Transverse colon (tissue), 4 donors: ENCODE measurements at regions not wholly inside any gene's neighbourhood (a gene's known extent, or its start where the extent isn't known, plus 50 kb on each side); places are given as distances from the start of the nearest gene placed in this dataset.

Experiments used
- DNase-seq: peaks from one replicate; pipeline ENCODE4 v3.0.0-alpha.2; 2019
- H3K27ac ChIP-seq, 4 donors: fragments of 200-600 bp; sonication (generic); 2 replicates each; pipeline ENCODE4 v1.5.1; 2016 to 2018; ENCODE audit warnings: inconsistent platforms in 4 of 4
- H3K27me3 ChIP-seq: fragments of 200-600 bp; sonication (generic); 2 replicates; pipeline ENCODE4 v1.5.1; 2017; ENCODE audit warnings: inconsistent platforms
- H3K36me3 ChIP-seq, 4 donors: fragments of 200-600 bp; sonication (generic); 2 replicates each; pipeline ENCODE4 v1.5.1; 2017 to 2019; ENCODE audit warnings: inconsistent platforms in 4 of 4
- H3K4me1 ChIP-seq, 4 donors: fragments of 200-600 bp; sonication (generic); 2 replicates each; pipeline ENCODE4 v1.5.1; 2017 to 2020; ENCODE audit warnings: inconsistent platforms in 4 of 4
- H3K4me3 ChIP-seq, 4 donors: fragments of 200-600 bp; sonication (generic); 1 replicate in 1 of 4; 2 replicates in 3 of 4; pipeline versions ENCODE4 v1.5.1 to v1.6.1; 2017 to 2019; ENCODE audit warnings: inconsistent platforms in 4 of 4
- H3K9me3 ChIP-seq, 2 donors: fragments of 200-600 bp; sonication (generic); 2 replicates each; pipeline ENCODE4 v1.5.1; 2017 to 2019; ENCODE audit warnings: inconsistent platforms in 2 of 2
- EP300 ChIP-seq: sonication (generic); formaldehyde crosslinking; IDR thresholded peaks from one replicate; pipeline ENCODE4 v1.6.1; 2017; ENCODE audit warnings: antibody characterized with exemption, low read depth
- POLR2A ChIP-seq: fragments of 450-650 bp; IDR thresholded peaks from one replicate; pipeline ENCODE4 v1.6.1; 2016; ENCODE audit warnings: antibody characterized with exemption, mild to moderate bottlenecking, moderate library complexity
- POLR2AphosphoS5 ChIP-seq, 3 donors: sonication (generic); formaldehyde crosslinking; IDR thresholded peaks; one replicate each; pipeline ENCODE4 v1.6.1; 2016; ENCODE audit warnings: antibody characterized with exemption in 3 of 3
- WGBS, 2 donors: methylation state at CpG; one replicate each; pipeline ENCODE4 v1.1.5; 2018; ENCODE audit warnings: low coverage in 1 of 2; 5-methylcytosine and 5-hydroxymethylcytosine counted together
- in situ Hi-C, 4 donors: fragments of 200-750 bp; cut with MboI; loops; one replicate each; pipeline versions ENCODE4 v1.15.0 to v1.15.1; 2017; ENCODE audit warnings: low sequenced_read_pairs in 3 of 4, low pct_ligation_motif_present in 1 of 4, low pct_unique_long_range_greater_than_20kb in 1 of 4
- intact Hi-C: fragments of 100-400 bp; cut with DNase I; formaldehyde crosslinking; loops from one replicate; pipeline ENCODE4 v1.15.1; 2023; ENCODE audit warnings: low total_unique reads
- TF ChIP-seq, protein P1 (sequence below), 5 experiments: fragments of 200-600 bp in 3 of 5; fragments of 450-650 bp in 2 of 5; sonication (generic) in 3 of 5; IDR thresholded peaks; 1 replicate in 2 of 5; 2 replicates in 3 of 5; pipeline ENCODE4 v1.5.1; 2016 to 2017; ENCODE audit warnings: antibody characterized with exemption in 5 of 5, inconsistent platforms in 3 of 5, mild to moderate bottlenecking in 2 of 5, moderate library complexity in 1 of 5

- TF ChIP-seq POLR2A (no peak), POLR2AphosphoS5 (IDR thresholded peaks at IDR 0.05) (no peak), EP300 (no peak)
- TF ChIP-seq, protein P1, sequence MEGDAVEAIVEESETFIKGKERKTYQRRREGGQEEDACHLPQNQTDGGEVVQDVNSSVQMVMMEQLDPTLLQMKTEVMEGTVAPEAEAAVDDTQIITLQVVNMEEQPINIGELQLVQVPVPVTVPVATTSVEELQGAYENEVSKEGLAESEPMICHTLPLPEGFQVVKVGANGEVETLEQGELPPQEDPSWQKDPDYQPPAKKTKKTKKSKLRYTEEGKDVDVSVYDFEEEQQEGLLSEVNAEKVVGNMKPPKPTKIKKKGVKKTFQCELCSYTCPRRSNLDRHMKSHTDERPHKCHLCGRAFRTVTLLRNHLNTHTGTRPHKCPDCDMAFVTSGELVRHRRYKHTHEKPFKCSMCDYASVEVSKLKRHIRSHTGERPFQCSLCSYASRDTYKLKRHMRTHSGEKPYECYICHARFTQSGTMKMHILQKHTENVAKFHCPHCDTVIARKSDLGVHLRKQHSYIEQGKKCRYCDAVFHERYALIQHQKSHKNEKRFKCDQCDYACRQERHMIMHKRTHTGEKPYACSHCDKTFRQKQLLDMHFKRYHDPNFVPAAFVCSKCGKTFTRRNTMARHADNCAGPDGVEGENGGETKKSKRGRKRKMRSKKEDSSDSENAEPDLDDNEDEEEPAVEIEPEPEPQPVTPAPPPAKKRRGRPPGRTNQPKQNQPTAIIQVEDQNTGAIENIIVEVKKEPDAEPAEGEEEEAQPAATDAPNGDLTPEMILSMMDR (IDR thresholded peaks at IDR 0.05) = no peak
- in situ Hi-C loops (loop anchor here in 1 of 4 donors (25.0 kb wide), 1 partner anchor 140 kb away; no protein-coding TSS in a partner anchor), intact Hi-C loops (no loop called here)
- no peak for DNase-seq
- H3K9me3 ChIP-seq = no peaks in the 10 kb centered on the region
- WGBS, 2 donors = 45% methylated on average over 4 of the region's 4 CpGs; no CpG with 5 or more reads in 1 of the 2 donors
- no peak overlapping the region for H3K27ac ChIP-seq
- H3K4me1 ChIP-seq = peaks cover 8 to 15% (median 13%) of the 10 kb centered on the region in 4 donors
- no peak overlapping the region for H3K4me3 ChIP-seq
- no peaks in the 10 kb centered on the region for H3K27me3 ChIP-seq
- no peaks in the 10 kb centered on the region for H3K36me3 ChIP-seq
These were observed 154.2 kb upstream of the PARP11 start for GRCh38 chr12:4027412-4027811.

GRCh38 chr12:4026517-4026916 lies 153.3 kb upstream of the PARP11 start:
- Histone ChIP-seq H3K9me3 (no peaks in the 10 kb centered on the region), H3K27ac (no peak overlapping the region)
- TF ChIP-seq POLR2AphosphoS5 (IDR thresholded peaks at IDR 0.05) (no peak), EP300 (no peak), POLR2A (no peak)
- TF ChIP-seq, protein P1 (IDR thresholded peaks at IDR 0.05) = no peak

GRCh38 chr12:4026020-4026358 lies 152.8 kb upstream of the PARP11 start:
- intact Hi-C loops (no loop called here), in situ Hi-C loops (loop anchor here in 1 of 4 donors (25.0 kb wide), 1 partner anchor 139 kb away; no protein-coding TSS in a partner anchor)
- H3K4me1 ChIP-seq = peaks cover 4 to 7% (median 6%) of the 10 kb centered on the region in 4 donors
- TF ChIP-seq POLR2A = no peak
- TF ChIP-seq, protein P1 (IDR thresholded peaks at IDR 0.05) = no peak
- no peak for TF ChIP-seq POLR2AphosphoS5 (IDR thresholded peaks at IDR 0.05)
- TF ChIP-seq EP300 = no peak
- WGBS, 2 donors = 68% methylated on average over 10 of the region's 10 CpGs; no CpG with 5 or more reads in 1 of the 2 donors
- no peaks in the 10 kb centered on the region for H3K36me3 ChIP-seq
- no peaks in the 10 kb centered on the region for H3K9me3 ChIP-seq
- DNase-seq = no peak
- H3K27ac ChIP-seq = no peak overlapping the region
- H3K27me3 ChIP-seq = no peaks in the 10 kb centered on the region
- no peak overlapping the region for H3K4me3 ChIP-seq

More at GRCh38 chr12:4026517-4026916, 153.3 kb upstream of the PARP11 start:
- in situ Hi-C loops (loop anchor here in 1 of 4 donors (25.0 kb wide), 1 partner anchor 139 kb away; no protein-coding TSS in a partner anchor), intact Hi-C loops (no loop called here)
- H3K4me1 ChIP-seq = peaks cover 5 to 9% (median 8%) of the 10 kb centered on the region in 4 donors
- H3K27me3 ChIP-seq = no peaks in the 10 kb centered on the region
- 71 to 82% methylated on average over 1 to 7 of the region's 7 CpGs for WGBS, 2 donors
- H3K36me3 ChIP-seq = no peaks in the 10 kb centered on the region
- DNase-seq = no peak
- no peak overlapping the region for H3K4me3 ChIP-seq

DNA sequence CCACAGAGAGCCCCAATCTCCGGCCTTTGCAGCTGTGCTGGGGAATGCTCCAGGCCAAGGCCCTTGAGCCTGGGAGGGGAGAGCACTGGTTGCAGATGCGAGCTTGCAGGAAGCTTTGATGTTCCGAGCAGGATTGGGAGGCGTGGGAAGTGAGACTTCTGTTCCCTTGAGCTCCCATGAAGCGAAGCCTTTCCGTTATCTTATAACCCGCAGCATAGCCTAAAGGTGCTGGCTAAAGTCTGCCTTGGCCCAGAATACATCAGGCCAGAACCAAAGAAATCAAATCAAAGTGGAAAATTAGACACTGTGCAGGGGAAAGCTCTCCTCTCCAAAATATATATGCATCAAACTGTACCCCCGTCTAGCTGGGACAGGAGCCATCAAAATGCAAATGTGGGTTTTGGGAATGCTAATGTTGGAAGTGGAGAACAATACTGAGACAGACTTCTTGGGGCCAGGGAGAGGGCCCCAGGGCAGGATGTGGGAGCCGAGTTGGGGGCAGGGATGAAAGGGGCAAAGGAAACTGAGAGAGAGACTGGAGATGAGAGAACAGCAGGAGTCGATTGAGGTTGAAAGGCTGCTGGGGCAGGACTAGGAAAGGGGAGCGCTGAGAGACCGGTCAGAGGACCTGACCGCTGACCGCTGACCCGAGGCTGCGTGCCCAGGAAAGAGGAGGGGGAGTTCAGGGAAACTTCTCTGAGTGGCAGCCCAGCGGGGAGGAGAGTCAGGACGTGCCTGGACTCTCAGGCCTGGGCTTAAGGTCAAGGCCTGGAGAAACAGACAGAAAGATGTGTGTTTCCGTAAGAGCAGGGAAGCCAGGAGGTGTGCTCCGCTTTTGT lies 152.2 kb upstream of the PARP11 start:
- no peaks in the 10 kb centered on the region for H3K9me3 ChIP-seq
- WGBS, 2 donors = 86 to 93% methylated on average over 11 to 20 of the region's 20 CpGs
- in situ Hi-C loops = loop anchor here in 1 of 4 donors (25.0 kb wide), 1 partner anchor 138 kb away; no protein-coding TSS in a partner anchor
- H3K4me3 ChIP-seq = no peak overlapping the region
- no peak for DNase-seq
- no peak for TF ChIP-seq POLR2AphosphoS5 (IDR thresholded peaks at IDR 0.05)
- TF ChIP-seq POLR2A = no peak
- TF ChIP-seq EP300 = no peak
- TF ChIP-seq, protein P1 (IDR thresholded peaks at IDR 0.05) = no peak
- no peak overlapping the region for H3K27ac ChIP-seq
- H3K27me3 ChIP-seq = no peaks in the 10 kb centered on the region
- peaks cover 0 to under 1% (median 0%) of the 10 kb centered on the region in 4 donors for H3K4me1 ChIP-seq
- no peaks in the 10 kb centered on the region for H3K36me3 ChIP-seq
- intact Hi-C loops = no loop called here
